Hematopoietic multipotent progenitor cell treated with erythropoietin and hydrocortisone succinate and interleukin-3 and kit ligand, for 6 days (in vitro differentiated cells): ENCODE measurements at regions not wholly inside any gene's neighbourhood (a gene's known extent, or its start where the extent isn't known, plus 50 kb on each side); places are given as distances from the start of the nearest gene placed in this dataset.

ENCODE experiments used
- DNase-seq: peaks from one replicate; pipeline ENCODE4 v3.0.0-alpha.2; 2015

GRCh38 chr3:13714251-13714916 lies 165.5 kb downstream of the FBLN2 start:
- DNase-seq = no peak

GRCh38 chr3:13713396-13713795 lies 164.5 kb downstream of the FBLN2 start:
- no peak for DNase-seq

- no peak for DNase-seq
Observed at GRCh38 chr3:13712682-13713180, 163.8 kb downstream of the FBLN2 start.

GRCh38 chr3:13711911-13712650 lies 163.2 kb downstream of the FBLN2 start:
- DNase-seq = no peak

GRCh38 chr3:13710251-13710650 lies 161.3 kb downstream of the FBLN2 start:
- DNase-seq = no peak

GRCh38 chr3:13709706-13710105 lies 160.8 kb downstream of the FBLN2 start:
- DNase-seq = no peak

- DNase-seq = no peak
Observed at GRCh38 chr3:13708871-13709595, 160.1 kb downstream of the FBLN2 start.

- no peak for DNase-seq
Observed at GRCh38 chr3:13708301-13708700, 159.4 kb downstream of the FBLN2 start.

GRCh38 chr3:13707456-13707855 lies 158.5 kb downstream of the FBLN2 start:
- no peak for DNase-seq

- DNase-seq = no peak
Observed at GRCh38 chr3:13706886-13707285, 158.0 kb downstream of the FBLN2 start.

- no peak for DNase-seq
Observed at GRCh38 chr3:13706451-13706850, 157.5 kb downstream of the FBLN2 start.

GRCh38 chr3:13705702-13706280 lies 156.9 kb downstream of the FBLN2 start:
- no peak for DNase-seq

GRCh38 chr3:13705051-13705450 lies 156.1 kb downstream of the FBLN2 start:
- DNase-seq = no peak

GRCh38 chr3:13704174-13704573 lies 155.2 kb downstream of the FBLN2 start:
- DNase-seq = no peak

GRCh38 chr3:13703071-13703470 lies 154.1 kb downstream of the FBLN2 start:
- DNase-seq = no peak

- DNase-seq = no peak
Observed at GRCh38 chr3:13702286-13702685, 153.4 kb downstream of the FBLN2 start.

GRCh38 chr3:13700889-13701288 lies 152.0 kb downstream of the FBLN2 start:
- no peak for DNase-seq

GRCh38 chr3:13700362-13700761 lies 151.4 kb downstream of the FBLN2 start:
- no peak for DNase-seq

GRCh38 chr3:13696699-13697098 lies 147.8 kb downstream of the FBLN2 start:
- no peak for DNase-seq

GRCh38 chr3:13693441-13693840 lies 144.5 kb downstream of the FBLN2 start:
- DNase-seq = no peak

- no peak for DNase-seq
Observed at GRCh38 chr3:13690636-13691035, 141.7 kb downstream of the FBLN2 start.

- DNase-seq = no peak
Observed at GRCh38 chr3:13689373-13690260, 140.7 kb downstream of the FBLN2 start.
